HG03175 (cell line): ENCODE measurements at regions not wholly inside any gene's neighbourhood (a gene's known extent, or its start where the extent isn't known, plus 50 kb on each side); places are given as distances from the start of the nearest gene placed in this dataset.
"Not testable (repeated sequence)": the region's sequence is repeated elsewhere in the genome, so short reads cannot be mapped to it uniquely, and the experiment has no call there.

Source experiments
- ATAC-seq: cut with Tn5 transposase; IDR thresholded peaks from one replicate; pipeline ENCODE4 v1.9.1; 2021; ENCODE audit warnings: mild to moderate bottlenecking, moderate library complexity; ENCODE audit not compliant: unreplicated experiment

DNA sequence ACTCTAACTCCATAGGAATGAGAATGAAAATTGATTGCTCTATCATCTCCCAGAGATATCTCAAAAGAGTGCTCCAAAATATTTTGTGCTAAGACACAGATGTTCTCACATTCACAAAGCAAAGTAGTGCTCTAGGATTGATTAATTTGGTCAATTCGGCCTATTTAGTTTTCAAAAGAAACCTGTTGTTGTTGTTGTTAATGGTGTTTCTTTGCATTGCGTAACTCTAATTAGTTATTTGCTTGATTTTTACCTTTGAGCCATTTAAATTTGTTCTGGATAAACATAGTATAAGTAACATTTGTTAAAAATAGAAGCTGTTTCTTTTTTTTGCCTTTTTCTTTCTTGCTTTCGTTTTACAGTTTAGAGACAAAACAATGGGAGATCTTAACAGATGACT is 382.5 kb downstream of the CAAP1 start:
- no peak for ATAC-seq

DNA sequence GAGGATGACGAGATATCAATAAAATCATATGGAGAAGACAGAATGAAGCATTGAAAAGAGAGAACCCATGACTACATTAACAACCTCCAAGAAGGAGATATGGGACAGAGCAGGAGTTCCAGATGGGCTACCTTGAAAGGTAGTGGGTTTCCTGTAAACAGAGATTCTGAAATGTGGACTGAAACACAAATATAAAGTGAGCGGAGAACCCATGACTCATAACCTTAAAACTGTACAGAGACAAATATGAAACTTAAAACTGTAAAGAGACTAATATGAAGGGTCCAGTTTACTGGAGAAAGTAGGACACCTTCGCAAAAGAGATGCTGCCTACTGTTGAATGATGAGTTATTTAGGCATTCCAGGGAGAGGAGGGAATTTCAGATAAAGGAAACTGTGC is 383.7 kb downstream of the CAAP1 start:
- no peak for ATAC-seq

DNA sequence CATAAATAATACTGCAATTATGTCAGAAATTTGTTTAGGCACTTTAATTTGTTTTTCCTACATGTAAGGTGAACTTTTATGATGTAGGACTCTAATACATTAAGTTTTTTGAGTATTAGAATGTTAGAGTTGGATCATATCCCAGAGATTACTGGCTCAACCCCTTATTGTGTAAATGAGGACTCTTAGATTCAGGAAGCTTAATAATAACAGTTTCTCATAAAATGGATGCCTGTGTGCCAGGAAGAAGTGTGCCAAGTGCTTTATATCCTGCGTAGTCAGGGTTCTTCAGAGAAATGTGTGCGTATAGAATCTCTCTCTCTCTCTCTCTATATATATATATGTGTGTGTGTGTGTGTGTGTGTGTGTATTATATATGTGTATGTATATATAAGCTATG is 388.5 kb downstream of the CAAP1 start:
- ATAC-seq: no peak

DNA sequence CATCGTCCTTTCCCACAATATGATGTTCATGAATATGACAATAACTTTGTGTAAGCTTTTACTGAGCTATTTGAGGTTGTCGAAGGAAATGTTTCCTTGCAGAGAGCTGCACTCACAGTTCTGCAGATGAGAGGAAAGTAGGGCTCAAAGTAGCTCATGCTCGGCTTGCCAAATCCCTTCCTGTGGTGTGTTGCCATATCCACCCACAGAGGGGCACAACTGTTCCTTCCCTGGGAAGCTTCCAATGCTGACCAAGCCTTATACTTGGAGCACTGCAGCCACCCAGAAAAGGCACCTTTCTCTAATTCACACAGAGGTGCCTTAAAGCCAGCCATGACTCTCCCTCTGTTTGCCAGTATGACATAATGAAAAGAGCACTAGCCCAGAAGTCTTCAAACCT is 390.3 kb downstream of the CAAP1 start:
- no peak for ATAC-seq

DNA sequence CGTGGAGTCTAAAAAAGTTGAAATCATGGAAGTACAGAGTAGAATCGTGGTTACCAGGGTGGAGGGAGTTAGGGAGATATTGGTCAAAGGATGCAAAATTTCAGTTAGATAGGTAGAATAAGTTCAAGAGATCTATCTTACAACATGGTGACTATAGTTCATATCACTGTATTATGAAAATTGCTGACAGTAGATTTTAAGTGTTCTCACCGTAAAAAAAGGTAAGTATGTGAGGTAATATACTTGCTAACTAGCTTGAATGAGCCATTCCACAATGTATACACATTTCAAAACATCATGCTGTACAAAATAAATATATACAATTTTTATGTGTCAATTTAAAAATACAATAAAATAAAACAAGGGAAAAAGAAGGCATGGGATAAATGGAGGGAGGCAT is 392.1 kb downstream of the CAAP1 start:
- no peak for ATAC-seq

DNA sequence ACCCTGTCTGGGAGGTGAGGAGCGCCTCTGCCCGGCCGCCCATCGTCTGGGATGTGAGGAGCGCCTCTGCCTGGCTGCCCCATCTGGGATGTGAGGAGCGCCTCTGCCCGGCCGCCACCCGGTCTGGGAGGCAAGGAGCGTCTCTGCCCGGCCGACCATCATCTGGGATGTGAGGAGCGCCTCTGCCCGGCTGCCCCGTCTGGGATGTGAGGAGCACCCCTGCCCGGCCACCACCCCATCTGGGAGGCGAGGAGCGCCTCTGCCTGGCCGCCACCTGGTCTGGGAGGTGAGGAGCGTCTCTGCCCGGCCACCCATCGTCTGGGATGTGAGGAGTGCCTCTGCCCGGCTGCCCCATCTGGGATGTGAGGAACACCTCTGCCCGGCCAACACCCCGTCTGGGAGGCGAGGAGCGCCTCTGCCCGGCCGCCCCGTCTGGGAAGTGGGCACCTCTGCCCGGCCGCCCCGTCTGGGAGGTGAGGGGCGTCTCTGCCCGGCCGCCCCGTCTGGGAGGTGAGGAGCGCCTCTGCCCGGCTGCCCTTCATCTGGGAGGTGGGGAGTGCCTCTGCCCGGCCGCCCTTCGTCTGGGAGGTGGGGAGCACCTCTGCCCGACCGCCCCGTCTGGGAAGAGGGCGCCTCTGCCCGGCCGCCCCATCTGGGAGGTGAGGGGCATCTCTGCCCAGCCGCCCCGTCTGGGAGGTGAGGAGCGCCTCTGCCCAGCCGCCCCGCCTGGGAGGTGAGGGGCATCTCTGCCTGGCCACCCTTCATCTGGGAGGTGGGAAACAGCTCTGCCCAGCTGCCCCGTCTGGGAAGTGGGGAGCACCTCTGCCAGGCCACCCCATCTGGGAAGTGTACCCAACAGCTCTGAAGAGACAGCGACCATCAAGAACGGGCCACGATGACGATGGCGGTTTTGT is 399.7 kb downstream of the CAAP1 start:
- ATAC-seq: not testable (repeated sequence)

DNA sequence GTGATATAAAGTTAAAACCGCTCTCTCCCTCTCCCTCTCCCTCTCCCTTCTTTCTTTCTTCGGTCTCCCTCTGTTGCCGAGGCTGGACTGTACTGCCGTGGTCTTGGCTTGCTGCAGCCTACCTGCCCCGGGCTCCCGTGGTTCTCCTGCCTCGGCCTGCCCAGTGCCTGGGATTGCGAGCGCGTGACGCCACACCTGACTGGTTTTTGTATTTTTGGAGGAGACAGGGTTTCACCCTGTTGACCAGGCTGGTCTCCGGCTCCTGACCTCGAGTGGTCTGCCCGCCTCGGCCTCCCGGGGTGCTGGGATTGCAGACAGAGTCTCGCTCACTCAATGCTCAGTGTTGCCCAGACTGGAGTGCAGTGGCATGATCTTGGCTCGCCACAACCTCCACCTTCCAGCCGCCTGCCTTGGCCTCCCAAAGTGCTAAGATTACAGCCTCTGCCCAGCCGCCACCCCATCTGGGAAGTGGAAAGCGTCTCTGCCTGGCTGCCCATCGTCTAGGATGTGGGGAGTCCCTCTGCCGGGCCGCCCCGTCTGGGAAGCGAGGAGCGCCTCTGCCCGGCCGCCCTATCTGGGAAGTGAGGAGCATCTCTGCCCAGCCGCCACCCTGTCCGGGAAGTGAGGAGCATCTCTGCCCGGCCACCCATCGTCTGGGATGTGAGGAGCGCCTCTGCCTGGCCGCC is 400.5 kb downstream of the CAAP1 start:
- ATAC-seq: not testable (repeated sequence)

DNA sequence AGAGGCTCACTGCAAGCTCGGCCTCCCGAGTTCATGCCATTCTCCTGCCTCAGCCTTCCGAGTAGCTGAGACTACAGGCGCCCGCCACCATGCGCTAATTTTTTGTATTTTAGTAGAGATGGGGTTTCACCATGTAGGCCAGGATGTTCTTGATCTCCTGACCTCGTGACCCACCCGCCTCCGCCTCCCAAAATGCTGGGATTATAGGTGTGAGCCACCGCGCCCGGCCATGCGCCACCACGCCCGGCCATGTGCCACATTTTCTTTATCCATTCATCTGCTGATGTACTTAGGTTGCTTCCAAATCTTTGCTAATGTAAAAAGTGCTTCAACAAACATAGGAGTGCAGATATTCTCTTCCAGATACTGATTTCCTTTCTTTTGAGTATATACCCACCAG is 408.6 kb downstream of the CAAP1 start:
- no peak for ATAC-seq

DNA sequence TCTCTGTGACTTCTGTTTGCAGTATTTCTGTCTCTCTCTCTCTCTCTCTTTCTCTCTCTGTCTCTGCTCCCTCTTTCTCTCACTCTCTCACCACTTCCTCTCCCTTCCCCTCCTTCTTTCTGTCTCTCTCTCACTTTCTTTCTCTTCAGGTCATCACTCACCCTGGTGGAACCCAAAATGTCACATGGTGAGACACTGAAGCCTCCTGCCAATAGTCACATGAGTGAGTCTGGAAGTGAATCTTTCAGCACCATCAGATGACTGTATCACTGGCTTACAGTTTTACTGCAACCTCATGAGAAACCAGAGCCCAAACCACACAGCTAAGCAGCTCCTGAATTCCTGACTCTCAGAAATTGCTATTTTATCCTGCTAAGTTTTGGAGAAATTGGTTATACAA is 414.6 kb downstream of the CAAP1 start:
- ATAC-seq: no peak

DNA sequence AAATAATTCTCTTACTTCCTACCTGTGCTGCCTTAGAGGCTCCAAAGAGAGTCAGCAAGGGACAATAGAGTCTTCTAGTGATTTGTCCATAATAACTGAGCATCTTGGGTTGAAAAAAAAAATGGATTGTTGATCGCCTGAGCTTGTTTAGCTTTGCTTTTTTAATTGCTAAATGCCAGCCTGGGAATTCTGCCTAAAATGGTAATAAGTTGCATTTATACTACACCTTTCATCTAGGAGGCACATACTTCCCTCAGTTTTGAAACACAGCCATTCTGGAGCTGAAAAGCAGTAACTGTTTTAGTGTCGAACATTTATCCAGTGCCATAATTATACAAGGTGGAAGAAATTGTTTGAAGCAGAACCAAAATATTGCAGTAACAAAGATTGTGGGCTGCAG is 421.3 kb downstream of the CAAP1 start:
- no peak for ATAC-seq

DNA sequence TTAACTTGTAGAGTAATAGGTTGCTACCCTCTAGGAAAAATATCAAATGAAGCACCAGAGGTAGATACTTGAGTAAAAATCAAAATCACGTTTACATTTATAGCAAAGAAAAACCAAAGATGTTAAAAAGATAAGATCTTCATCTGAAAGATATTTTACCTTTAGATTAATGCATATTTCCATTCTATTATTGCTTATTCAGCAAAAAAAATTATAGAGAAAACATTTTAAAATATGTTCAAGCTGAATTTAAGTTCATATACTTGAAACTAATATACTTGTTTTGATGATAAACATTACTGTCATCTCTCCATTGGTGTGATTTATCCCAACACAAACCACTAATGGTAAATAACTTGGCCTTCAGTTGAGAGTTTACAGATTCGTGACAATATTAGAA is 422.3 kb downstream of the CAAP1 start:
- no peak for ATAC-seq

DNA sequence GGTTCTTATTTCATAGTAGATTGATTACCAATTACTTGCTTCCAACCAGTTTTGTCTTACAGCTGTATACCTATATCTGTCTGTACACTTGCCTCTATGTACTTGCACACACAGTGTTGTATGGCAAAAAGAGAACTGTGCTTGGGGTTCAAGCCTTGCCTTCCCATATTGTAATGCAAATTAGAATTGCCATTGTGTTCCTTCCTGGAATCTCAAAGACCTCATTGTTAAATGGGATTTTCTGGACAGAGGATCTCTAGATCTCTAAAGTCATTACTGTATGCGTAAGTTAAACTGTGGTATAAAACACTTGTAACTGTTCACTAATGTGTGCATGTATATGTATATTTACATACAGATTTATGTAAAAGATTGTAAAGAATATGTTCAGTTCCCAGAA is 428.8 kb downstream of the CAAP1 start:
- ATAC-seq: no peak

DNA sequence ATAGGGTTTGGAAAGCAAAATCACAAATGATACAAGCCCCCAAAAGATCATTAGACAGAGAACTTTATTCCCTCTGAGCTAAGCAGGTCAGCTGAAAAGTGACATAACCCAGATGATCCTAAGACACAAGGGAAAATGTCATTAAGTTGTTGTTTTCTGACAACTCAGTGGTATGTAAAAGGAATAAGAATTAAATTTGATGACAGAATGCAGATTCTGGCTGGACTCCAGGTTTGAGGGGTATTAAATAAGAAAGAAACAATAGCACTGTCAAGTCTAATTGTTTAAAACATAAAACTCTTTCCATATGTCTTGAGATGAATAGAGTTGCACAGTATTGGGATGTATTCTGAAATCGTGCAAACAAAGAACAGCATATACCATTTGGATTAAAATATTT is 429.9 kb downstream of the CAAP1 start:
- no peak for ATAC-seq

DNA sequence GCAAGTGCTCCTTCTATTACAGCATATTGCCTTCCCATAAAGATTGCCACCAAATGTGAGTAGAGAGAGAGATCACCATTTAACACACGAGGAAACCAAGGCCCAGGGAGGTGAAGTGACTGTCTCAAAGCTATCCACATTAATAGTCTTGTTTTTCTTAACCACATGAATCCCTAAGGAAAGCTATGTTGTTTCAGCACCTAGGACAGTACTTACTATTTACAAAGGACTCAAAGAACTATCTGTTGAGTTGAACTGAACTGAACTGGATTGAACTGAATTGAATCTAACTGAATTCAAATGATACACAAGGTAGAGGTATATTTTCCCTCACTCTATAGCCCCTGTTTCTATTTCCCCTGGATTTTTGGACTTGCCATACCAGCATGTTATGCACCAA is 430.4 kb downstream of the CAAP1 start:
- ATAC-seq: no peak

DNA sequence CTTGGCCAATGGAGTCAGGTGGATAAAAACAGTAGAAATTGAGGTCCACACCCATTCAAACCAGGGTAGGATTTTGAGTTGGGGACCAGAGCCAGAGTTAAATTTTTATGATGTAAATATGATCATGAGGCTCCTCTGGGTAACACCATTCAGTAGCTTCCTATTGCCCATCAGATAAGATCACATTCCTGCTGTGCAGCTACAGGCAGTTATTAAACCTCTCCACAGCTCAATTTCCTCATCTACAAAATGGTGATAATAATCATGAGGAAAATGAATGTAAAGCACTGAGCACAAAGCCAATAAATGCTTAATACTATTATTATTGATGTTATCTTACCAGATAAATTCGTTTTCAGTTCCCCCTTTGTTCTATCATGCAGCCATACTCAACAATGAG is 432.0 kb downstream of the CAAP1 start:
- ATAC-seq: no peak

DNA sequence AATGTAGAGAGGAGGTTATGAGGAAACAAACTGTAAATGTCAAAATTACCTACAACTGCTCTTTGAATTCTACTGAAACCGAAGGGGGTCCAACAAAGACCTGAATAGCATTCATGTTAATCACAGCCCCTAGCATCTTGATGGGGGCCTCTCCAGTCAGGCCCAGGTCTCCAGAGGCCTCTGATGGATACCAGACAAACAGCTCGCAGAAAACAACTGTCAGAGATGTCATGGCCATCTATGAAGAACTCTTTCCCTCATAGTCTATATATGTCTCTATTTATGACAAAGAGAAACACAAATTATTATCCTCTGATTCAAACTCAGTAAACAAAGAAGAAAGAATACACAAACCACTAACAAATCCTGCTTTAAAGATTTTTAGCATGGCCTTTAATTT is 432.6 kb downstream of the CAAP1 start:
- ATAC-seq: no peak

DNA sequence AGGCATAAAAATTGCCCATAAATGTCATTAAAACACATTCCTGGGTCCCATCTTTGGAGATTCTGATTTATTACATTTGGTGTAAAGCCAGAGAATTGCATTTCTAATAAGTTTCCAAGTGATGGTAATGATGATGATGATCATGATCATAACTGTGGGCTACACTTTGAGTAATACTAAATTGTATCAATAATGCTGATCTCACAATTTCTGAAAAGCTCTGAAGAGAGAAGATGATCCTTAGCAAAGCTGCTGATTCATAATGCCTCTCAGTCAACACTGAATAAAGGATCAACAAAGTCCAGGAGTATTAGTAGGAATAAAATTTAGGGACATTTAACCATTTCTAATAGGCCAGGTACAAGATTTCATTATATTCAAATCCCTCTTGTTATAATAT is 434.5 kb downstream of the CAAP1 start:
- ATAC-seq: no peak

DNA sequence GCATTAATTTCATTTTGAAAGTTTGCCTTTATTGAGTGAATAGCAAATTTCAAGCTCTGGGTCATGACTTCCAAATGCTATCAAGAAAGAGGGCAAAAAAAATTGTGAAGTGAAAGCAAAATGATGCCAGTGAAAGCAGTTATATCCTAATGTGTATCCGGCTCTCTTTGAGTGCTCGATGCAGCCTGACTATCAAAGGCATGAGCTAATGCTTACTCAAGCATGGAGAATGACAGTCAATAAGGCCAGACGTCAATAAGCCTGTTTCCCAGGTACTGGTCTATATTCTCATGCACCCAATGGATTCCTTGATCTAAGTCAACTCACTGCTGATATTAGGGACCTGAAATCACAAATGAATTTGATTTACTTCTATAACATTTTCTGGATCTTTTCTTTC is 435.5 kb downstream of the CAAP1 start:
- no peak for ATAC-seq

DNA sequence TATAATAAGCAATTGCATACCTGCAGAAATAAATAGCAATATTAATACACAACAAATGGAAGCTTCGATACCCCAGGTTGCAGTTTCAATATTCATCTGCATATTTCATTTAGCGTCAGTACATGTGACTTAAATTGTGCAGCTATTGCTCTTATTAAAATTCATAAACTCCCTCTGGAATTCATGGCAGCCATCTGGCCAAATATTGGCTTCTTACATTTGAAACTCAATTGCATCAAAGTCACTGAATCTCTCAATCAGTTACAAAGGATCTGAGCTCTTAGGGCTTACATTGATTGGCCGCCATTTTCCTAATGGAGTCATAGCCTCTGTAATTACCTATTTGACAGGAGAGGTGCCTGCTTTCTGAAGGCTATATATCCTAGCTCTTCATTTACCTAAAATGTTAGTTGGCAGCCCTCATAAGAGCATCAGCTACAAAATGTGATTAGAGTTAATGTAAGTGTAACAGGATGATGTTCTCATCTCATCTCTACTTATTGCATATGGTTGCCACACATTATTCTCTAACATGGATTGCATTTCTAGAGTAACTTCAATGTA is 453.5 kb downstream of the CAAP1 start:
- ATAC-seq: no peak

DNA sequence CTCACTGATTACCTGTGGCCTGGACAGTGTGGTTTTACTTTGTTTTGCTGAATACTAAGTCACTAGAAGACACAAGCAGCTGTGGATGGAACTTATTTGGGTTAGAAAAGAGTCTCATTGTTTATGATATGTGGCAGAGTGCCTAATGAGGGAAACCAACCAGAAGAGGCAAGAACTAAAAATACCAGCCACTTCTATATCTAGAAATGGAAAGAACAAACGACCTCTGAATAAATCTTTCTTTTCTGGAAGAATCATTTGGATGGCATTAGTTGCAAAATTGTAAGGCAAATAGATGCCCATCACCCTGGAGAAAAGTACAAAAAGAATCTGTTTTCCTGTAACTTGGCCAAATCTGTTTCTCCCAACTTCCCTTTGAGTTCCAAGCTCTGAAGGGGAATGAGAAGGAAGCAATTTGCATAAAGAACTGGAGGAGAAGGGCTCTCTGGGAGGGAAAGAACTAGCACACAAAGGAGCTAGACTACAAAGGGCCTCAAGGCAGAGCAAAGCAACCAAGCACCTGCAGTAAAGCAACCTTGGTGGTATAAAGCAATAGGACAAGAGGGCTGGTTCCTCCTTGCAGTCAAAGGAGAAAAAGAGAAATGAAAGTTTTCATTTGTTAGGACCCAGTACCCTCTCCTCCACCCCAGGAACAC is 455.4 kb downstream of the CAAP1 start:
- no peak for ATAC-seq

DNA sequence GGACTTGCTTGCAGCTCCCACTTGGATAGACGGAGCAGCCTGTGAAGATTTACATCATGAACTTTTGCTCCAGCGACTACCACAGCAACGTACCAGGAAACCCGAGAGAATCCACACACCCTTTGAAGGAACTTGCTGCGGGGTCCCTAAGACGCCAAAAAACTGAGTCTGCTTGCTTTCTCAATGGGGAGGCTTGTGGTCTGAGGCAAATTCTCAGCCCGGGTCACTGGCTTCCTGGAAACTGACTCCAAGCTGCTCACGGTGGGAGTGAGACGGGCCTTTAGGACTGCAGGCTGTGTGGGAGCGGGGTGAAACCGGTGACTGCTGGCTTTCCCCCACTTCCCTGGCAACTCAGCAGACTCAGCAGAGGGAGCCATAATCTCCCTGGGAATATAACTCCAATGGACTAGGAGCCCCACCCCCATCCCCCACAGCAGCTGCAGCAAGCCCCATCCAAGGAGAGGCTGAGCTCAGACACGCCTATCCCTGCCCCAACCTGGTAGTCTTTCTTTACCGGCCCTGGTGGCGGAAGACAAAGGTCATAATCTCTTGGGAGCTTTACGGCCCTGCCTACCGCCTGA is 466.0 kb downstream of the CAAP1 start:
- no peak for ATAC-seq
